NB4 (cell line): ENCODE measurements at regions not wholly inside any gene's neighbourhood (a gene's known extent, or its start where the extent isn't known, plus 50 kb on each side); places are given as distances from the start of the nearest gene placed in this dataset.

Experiments
- MYC ChIP-seq: IDR thresholded peaks from 2 replicates; pipeline ENCODE4 v1.6.1; 2011; ENCODE audit warnings: low read depth, low read length
- TF ChIP-seq, protein P1 (sequence below): IDR thresholded peaks from one replicate; pipeline ENCODE4 v1.5.1; 2012; ENCODE audit warnings: low read depth, low read length

DNA sequence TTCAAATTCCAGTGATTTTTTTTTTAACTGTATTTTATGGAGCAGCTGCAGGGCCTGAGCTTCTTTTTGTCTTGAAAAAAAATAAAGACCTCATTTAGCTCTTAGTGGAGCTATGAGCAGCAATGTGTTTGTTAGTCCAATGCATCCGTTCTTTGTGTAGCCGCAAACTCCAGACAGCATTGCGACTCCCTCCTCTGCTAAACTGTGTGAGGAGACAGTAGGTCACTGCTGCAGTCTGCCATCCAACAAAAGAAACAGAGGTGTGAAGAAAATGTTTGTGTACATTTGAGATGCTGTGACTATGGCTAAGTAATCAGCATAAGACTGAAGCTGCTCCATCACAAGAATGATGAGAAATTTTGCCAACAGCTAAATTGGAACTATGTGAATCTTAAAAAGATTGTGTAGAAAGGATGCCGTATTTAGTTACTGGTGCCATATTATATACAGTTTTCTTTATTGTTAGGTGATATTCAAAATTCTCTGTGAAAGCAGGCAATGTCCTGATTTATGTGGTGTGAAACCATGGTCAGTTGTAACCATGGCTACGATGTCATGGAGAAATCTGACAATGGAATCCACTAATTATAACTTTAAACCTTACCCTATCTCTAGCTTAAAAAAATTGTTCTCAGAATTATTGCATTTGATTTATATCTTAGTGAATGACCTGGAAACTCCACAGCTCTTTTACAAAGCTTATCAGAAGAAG lies 428.8 kb upstream of the EPHA7 start:
- TF ChIP-seq MYC = no peak
- TF ChIP-seq, protein P1, sequence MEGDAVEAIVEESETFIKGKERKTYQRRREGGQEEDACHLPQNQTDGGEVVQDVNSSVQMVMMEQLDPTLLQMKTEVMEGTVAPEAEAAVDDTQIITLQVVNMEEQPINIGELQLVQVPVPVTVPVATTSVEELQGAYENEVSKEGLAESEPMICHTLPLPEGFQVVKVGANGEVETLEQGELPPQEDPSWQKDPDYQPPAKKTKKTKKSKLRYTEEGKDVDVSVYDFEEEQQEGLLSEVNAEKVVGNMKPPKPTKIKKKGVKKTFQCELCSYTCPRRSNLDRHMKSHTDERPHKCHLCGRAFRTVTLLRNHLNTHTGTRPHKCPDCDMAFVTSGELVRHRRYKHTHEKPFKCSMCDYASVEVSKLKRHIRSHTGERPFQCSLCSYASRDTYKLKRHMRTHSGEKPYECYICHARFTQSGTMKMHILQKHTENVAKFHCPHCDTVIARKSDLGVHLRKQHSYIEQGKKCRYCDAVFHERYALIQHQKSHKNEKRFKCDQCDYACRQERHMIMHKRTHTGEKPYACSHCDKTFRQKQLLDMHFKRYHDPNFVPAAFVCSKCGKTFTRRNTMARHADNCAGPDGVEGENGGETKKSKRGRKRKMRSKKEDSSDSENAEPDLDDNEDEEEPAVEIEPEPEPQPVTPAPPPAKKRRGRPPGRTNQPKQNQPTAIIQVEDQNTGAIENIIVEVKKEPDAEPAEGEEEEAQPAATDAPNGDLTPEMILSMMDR = no peak
